Lower lobe of right lung (tissue), 2 donors: ENCODE measurements at regions not wholly inside any gene's neighbourhood (a gene's known extent, or its start where the extent isn't known, plus 50 kb on each side); places are given as distances from the start of the nearest gene placed in this dataset.

Experiments
- ATAC-seq, 2 donors: fragments of 200-7000 bp; cut with Tn5 transposase; one replicate each; pipeline ENCODE4 v1.9.1; 2020 to 2022; ENCODE audit warnings: mild to moderate bottlenecking in 2 of 2, moderate library complexity in 2 of 2
- DNase-seq: peaks from one replicate; pipeline ENCODE4 v3.0.0-alpha.2; 2020
- H3K27ac ChIP-seq: fragments of 200-600 bp; one replicate; pipeline ENCODE4 v1.8.0; 2022
- H3K27me3 ChIP-seq: fragments of 200-600 bp; one replicate; pipeline ENCODE4 v1.8.0; 2022; ENCODE audit warnings: low read depth
- H3K36me3 ChIP-seq: fragments of 200-600 bp; one replicate; pipeline ENCODE4 v1.8.0; 2022; ENCODE audit warnings: mild to moderate bottlenecking
- H3K4me1 ChIP-seq: fragments of 200-600 bp; one replicate; pipeline ENCODE4 v1.8.0; 2022
- H3K4me3 ChIP-seq: fragments of 200-600 bp; one replicate; pipeline ENCODE4 v1.8.0; 2022; ENCODE audit warnings: mild to moderate bottlenecking
- H3K9me3 ChIP-seq: fragments of 200-600 bp; one replicate; pipeline ENCODE4 v1.8.0; 2022
- intact Hi-C: fragments of 100-400 bp; cut with DNase I; formaldehyde crosslinking; loops from one replicate; pipeline ENCODE4 v1.11.0; 2022
- TF ChIP-seq, protein P1 (sequence below): fragments of 200-600 bp; IDR thresholded peaks from one replicate; pipeline ENCODE4 v1.8.0; 2022; ENCODE audit warnings: antibody characterized with exemption, mild to moderate bottlenecking
- donor health status: DM: no; HTN: yes; CAD: no; lungs with severe emphysema.

DNA sequence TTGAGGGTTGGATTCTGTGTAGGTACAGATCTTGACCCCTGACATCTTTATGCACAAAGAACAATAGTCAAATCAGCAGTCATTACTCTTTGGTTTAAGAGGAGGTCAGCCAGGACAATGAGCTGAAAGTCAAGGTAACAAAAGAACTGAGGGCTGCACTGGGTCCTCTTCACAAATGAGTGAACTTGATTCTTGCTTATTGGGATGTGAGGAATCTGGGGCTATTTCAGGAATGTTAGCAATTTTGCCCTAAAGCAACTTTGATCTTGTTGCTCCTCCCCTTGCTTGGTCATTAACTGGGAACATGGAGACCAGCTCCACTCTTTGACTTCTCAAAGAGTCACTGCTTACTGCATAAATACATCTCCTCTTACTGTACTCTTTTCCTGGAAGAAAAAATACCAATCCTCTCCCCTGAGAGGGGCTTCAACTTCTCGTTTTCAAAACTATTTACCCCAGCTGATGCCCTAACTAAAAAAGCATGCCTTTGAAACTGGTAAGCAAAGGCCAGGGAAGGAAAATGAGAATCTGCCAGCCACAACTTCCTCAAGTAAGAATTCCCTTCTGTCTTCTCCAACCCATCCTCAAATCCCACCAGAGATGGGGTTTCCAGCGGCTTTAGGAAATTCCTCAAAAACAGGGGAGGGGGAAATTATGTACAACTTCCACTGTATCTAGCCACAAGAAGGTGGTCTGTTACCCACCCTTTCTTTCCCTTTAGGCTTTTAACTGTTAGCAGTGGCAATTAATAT is 368.3 kb downstream of the ENC1 start:
- intact Hi-C loops = no loop called here
- Histone ChIP-seq H3K27me3 (no peaks in the 10 kb centered on the region), H3K4me1 (peaks cover 6% of the 10 kb centered on the region), H3K9me3 (no peaks in the 10 kb centered on the region), H3K36me3 (no peaks in the 10 kb centered on the region), H3K4me3 (no peak overlapping the region), H3K27ac (no peak overlapping the region)
- no peak for ATAC-seq
- no peak for DNase-seq
- TF ChIP-seq, protein P1, sequence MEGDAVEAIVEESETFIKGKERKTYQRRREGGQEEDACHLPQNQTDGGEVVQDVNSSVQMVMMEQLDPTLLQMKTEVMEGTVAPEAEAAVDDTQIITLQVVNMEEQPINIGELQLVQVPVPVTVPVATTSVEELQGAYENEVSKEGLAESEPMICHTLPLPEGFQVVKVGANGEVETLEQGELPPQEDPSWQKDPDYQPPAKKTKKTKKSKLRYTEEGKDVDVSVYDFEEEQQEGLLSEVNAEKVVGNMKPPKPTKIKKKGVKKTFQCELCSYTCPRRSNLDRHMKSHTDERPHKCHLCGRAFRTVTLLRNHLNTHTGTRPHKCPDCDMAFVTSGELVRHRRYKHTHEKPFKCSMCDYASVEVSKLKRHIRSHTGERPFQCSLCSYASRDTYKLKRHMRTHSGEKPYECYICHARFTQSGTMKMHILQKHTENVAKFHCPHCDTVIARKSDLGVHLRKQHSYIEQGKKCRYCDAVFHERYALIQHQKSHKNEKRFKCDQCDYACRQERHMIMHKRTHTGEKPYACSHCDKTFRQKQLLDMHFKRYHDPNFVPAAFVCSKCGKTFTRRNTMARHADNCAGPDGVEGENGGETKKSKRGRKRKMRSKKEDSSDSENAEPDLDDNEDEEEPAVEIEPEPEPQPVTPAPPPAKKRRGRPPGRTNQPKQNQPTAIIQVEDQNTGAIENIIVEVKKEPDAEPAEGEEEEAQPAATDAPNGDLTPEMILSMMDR = no peak

GRCh38 chr5:74268297-74268696 is 372.2 kb downstream of the ENC1 start:
- Histone ChIP-seq H3K4me3 (no peak overlapping the region), H3K27ac (no peak overlapping the region), H3K9me3 (no peaks in the 10 kb centered on the region), H3K27me3 (no peaks in the 10 kb centered on the region), H3K4me1 (no peaks in the 10 kb centered on the region), H3K36me3 (no peaks in the 10 kb centered on the region)
- no peak for ATAC-seq
- TF ChIP-seq, protein P1 = no peak
- no peak for DNase-seq
- intact Hi-C loops = no loop called here

- Histone ChIP-seq H3K4me3 (no peak overlapping the region), H3K36me3 (no peaks in the 10 kb centered on the region), H3K27me3 (no peaks in the 10 kb centered on the region), H3K27ac (no peak overlapping the region), H3K9me3 (no peaks in the 10 kb centered on the region), H3K4me1 (peaks cover 5% of the 10 kb centered on the region)
- intact Hi-C loops = no loop called here
- ATAC-seq (no peak), DNase-seq (no peak)
- TF ChIP-seq, protein P1 = no peak
Measured at GRCh38 chr5:74266836-74267235, 373.7 kb downstream of the ENC1 start.

GRCh38 chr5:74266132-74266531 is 374.4 kb downstream of the ENC1 start:
- no peaks in the 10 kb centered on the region for H3K9me3 ChIP-seq
- no peaks in the 10 kb centered on the region for H3K27me3 ChIP-seq
- intact Hi-C loops = no loop called here
- TF ChIP-seq, protein P1 = no peak
- H3K27ac ChIP-seq = no peak overlapping the region
- H3K36me3 ChIP-seq = no peaks in the 10 kb centered on the region
- DNase-seq (no peak), ATAC-seq (peak; percentile 64 to 68)
- peaks cover 5% of the 10 kb centered on the region for H3K4me1 ChIP-seq
- no peak overlapping the region for H3K4me3 ChIP-seq

GRCh38 chr5:74262544-74263207 is 377.9 kb downstream of the ENC1 start:
- Histone ChIP-seq H3K27me3 (no peaks in the 10 kb centered on the region), H3K27ac (no peak overlapping the region), H3K4me3 (no peak overlapping the region), H3K36me3 (no peaks in the 10 kb centered on the region), H3K9me3 (no peaks in the 10 kb centered on the region), H3K4me1 (peaks cover 11% of the 10 kb centered on the region)
- intact Hi-C loops = no loop called here
- no peak for DNase-seq
- TF ChIP-seq, protein P1 = no peak
- no peak for ATAC-seq
